Prostate gland (tissue), 2 donors: ENCODE measurements at regions not wholly inside any gene's neighbourhood (a gene's known extent, or its start where the extent isn't known, plus 50 kb on each side); places are given as distances from the start of the nearest gene placed in this dataset.

Experiments used
- CTCF ChIP-seq, 4 experiments: fragments of 200-600 bp in 2 of 4; fragments of 450-650 bp in 2 of 4; sonication (generic) in 2 of 4; IDR thresholded peaks; 1 replicate in 3 of 4; 2 replicates in 1 of 4; pipeline ENCODE4 v1.5.1; 2016 to 2019; ENCODE audit warnings: antibody characterized with exemption in 4 of 4, mild to moderate bottlenecking in 2 of 4, moderate library complexity in 2 of 4
- POLR2A ChIP-seq: fragments of 450-650 bp; IDR thresholded peaks from one replicate; pipeline ENCODE4 v1.6.1; 2016; ENCODE audit warnings: antibody characterized with exemption, mild to moderate bottlenecking
- POLR2AphosphoS5 ChIP-seq: sonication (generic); formaldehyde crosslinking; IDR thresholded peaks from one replicate; pipeline ENCODE4 v1.6.1; 2017; ENCODE audit warnings: antibody characterized with exemption

- no peak for TF ChIP-seq CTCF (IDR thresholded peaks at IDR 0.05)
- no peak for TF ChIP-seq POLR2AphosphoS5
- no peak for TF ChIP-seq POLR2A
These were observed 457.9 kb downstream of the BCOR start for GRCh38 chrX:39639871-39640270.
